NB4 (cell line): ENCODE measurements at regions not wholly inside any gene's neighbourhood (a gene's known extent, or its start where the extent isn't known, plus 50 kb on each side); places are given as distances from the start of the nearest gene placed in this dataset.

Source experiments
- DNase-seq: peaks from one replicate; pipeline ENCODE4 v3.0.0; 2010; ENCODE audit warnings: low read depth
- H3K4me3 ChIP-seq: one replicate; pipeline ENCODE4 v1.5.1; 2011; ENCODE audit warnings: mild to moderate bottlenecking, low read depth, low read length, moderate library complexity
- MYC ChIP-seq: IDR thresholded peaks from 2 replicates; pipeline ENCODE4 v1.6.1; 2011; ENCODE audit warnings: low read depth, low read length
- POLR2A ChIP-seq: IDR thresholded peaks from 2 replicates; pipeline ENCODE4 v1.6.1; 2011; ENCODE audit warnings: mild to moderate bottlenecking; ENCODE audit not compliant: insufficient read length; ENCODE audit errors: extremely low read depth
- TF ChIP-seq, protein P1 (sequence below): IDR thresholded peaks from 2 replicates; pipeline ENCODE4 v1.6.1; 2011; ENCODE audit warnings: low read depth, low read length
- TF ChIP-seq, protein P2 (sequence below): IDR thresholded peaks from one replicate; pipeline ENCODE4 v1.5.1; 2012; ENCODE audit warnings: low read depth, low read length

- TF ChIP-seq, protein P1, sequence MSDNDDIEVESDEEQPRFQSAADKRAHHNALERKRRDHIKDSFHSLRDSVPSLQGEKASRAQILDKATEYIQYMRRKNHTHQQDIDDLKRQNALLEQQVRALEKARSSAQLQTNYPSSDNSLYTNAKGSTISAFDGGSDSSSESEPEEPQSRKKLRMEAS: no peak
- TF ChIP-seq, protein P2, sequence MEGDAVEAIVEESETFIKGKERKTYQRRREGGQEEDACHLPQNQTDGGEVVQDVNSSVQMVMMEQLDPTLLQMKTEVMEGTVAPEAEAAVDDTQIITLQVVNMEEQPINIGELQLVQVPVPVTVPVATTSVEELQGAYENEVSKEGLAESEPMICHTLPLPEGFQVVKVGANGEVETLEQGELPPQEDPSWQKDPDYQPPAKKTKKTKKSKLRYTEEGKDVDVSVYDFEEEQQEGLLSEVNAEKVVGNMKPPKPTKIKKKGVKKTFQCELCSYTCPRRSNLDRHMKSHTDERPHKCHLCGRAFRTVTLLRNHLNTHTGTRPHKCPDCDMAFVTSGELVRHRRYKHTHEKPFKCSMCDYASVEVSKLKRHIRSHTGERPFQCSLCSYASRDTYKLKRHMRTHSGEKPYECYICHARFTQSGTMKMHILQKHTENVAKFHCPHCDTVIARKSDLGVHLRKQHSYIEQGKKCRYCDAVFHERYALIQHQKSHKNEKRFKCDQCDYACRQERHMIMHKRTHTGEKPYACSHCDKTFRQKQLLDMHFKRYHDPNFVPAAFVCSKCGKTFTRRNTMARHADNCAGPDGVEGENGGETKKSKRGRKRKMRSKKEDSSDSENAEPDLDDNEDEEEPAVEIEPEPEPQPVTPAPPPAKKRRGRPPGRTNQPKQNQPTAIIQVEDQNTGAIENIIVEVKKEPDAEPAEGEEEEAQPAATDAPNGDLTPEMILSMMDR: no peak
- DNase-seq: no peak
- peak overlapping the region; percentile 56 for H3K4me3 ChIP-seq
Observed at GRCh38 chr14:50002926-50003212, 110.0 kb downstream of the ARF6 start.

DNA sequence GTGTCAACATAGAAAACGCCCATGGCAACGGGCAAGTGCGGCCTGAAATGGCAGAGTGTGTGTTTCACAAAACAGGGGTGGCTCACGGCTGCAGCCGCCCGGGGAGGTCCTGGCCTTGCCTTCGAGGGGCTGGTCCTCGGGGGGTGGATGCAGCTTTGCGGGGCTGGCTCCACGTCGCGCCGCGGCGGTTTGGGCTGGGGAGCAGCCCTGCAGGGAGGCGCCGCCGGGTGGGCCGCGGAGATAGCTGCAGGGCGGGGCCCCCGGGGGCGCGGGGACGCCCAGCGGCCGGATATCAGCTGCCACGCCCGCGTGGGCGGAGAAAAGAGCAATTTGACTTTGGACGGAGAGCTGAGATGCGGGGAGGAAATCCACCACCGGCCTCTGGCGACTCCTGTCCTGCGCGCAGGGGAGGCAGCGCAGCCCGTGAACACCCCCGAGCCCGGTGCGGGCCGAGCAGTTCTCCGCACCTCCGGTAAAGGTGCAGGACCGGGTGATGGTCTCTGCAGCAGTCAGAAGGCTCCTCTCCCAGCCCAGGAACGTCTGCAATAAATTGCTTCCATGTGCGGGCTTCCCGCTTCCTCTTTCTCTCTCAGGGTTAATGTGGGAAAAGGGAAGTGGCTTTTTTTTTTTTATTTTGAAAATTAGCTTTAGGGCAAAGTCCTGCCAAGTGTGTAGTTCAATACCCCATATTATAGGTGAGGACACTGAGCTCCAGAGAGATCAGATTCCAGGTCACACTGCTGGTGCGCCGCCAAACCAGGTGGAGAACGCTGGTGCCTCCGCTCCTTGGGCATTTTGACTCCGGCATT lies 110.5 kb downstream of the ARF6 start:
- TF ChIP-seq, protein P2: no peak
- TF ChIP-seq POLR2A: peak; percentile 31
- TF ChIP-seq, protein P1: peak; percentile 35
- peak; percentile 73 for TF ChIP-seq MYC
- DNase-seq: peak; percentile 89
- H3K4me3 ChIP-seq: peak overlapping the region; percentile 59

GRCh38 chr14:50006141-50006540 lies 110.2 kb downstream of the VCPKMT start:
- H3K4me3 ChIP-seq: no peak overlapping the region
- TF ChIP-seq, protein P2: no peak
- TF ChIP-seq MYC (no peak), POLR2A (no peak)
- TF ChIP-seq, protein P1: no peak

GRCh38 chr14:50007123-50007903 lies 109.1 kb downstream of the VCPKMT start:
- H3K4me3 ChIP-seq: no peak overlapping the region
- TF ChIP-seq MYC (no peak), POLR2A (no peak)
- TF ChIP-seq, protein P2: no peak
- TF ChIP-seq, protein P1: no peak
- no peak for DNase-seq

More at GRCh38 chr14:50006141-50006540, 110.2 kb downstream of the VCPKMT start:
- DNase-seq: no peak

- H3K4me3 ChIP-seq: no peak overlapping the region
- TF ChIP-seq MYC (no peak), POLR2A (no peak)
- TF ChIP-seq, protein P1: no peak
- TF ChIP-seq, protein P2: no peak
- no peak for DNase-seq
Observed at GRCh38 chr14:50008562-50008961, 107.8 kb downstream of the VCPKMT start.
